ENCODE measurements at regions not wholly inside any gene's neighbourhood (a gene's known extent, or its start where the extent isn't known, plus 50 kb on each side); places are given as distances from the start of the nearest gene placed in this dataset.
"Not testable (repeated sequence)": the region's sequence is repeated elsewhere in the genome, so short reads cannot be mapped to it uniquely, and the experiment has no call there.

DNA sequence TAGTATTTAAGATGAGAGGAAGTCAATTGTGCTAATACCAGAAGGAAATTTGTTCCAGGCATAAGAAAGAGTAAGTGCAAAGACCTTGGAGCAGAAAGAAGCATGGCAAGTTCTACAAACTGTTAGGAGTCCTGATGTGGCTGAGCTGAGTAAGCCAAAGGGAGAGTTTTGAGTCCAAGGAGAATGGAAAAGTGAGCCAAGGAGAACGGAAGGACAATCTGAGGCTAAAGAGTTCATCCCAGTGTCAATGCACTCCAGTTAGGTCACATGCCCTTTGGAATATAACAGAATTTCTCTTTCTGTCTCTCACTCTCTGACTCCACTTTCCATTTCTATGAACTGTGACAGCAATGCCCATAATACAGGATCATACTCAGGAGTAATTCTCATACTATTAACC, 224.7 kb downstream of the CAAP1 start:
- Histone ChIP-seq H3K79me2 (ENCODE audit: control insufficient read depth, low read length) (no peaks in the 10 kb centered on the region), H3K9me2 (replicated peaks; ENCODE audit: control insufficient read depth, low read length) (no peaks in the 10 kb centered on the region), H3F3A (ENCODE audit: control insufficient read depth, insufficient read depth) (no peaks in the 10 kb centered on the region), H3K27me3 (ENCODE audit: control insufficient read depth, low read length) (no peaks in the 10 kb centered on the region), H3K4me3 (ENCODE audit: low read length) (no peak overlapping the region), H4K20me1 (ENCODE audit: control insufficient read depth, insufficient read depth, low read depth, low read length) (no peaks in the 10 kb centered on the region), H3K4me2 (ENCODE audit: low read length) (no peak overlapping the region), H3K36me3 (ENCODE audit: control insufficient read depth, low read length) (no peaks in the 10 kb centered on the region), H3K4me1 (ENCODE audit: control insufficient read depth, low read length) (peaks cover 11% of the 10 kb centered on the region), H3K9me3 (ENCODE audit: control insufficient read depth, insufficient read depth, low read length) (no peaks in the 10 kb centered on the region), H3K27ac (ENCODE audit: low read depth, low read length) (no peak overlapping the region)
- no peak for TF ChIP-seq EZH2phosphoT487 (IDR thresholded peaks at IDR 0.05; ENCODE audit: borderline replicate concordance, low read length)
- no peak for TF ChIP-seq CTCF (IDR thresholded peaks at IDR 0.05; ENCODE audit: low read depth, low read length, poor library complexity, severe bottlenecking)

- Histone ChIP-seq H3K4me1 (ENCODE audit: control insufficient read depth, low read length) (peaks cover 11% of the 10 kb centered on the region), H3K27me3 (ENCODE audit: control insufficient read depth, low read length) (no peaks in the 10 kb centered on the region), H3K9me2 (replicated peaks; ENCODE audit: control insufficient read depth, low read length) (no peaks in the 10 kb centered on the region), H3K9me3 (ENCODE audit: control insufficient read depth, insufficient read depth, low read length) (no peaks in the 10 kb centered on the region), H4K20me1 (ENCODE audit: control insufficient read depth, insufficient read depth, low read depth, low read length) (no peaks in the 10 kb centered on the region), H3K36me3 (ENCODE audit: control insufficient read depth, low read length) (no peaks in the 10 kb centered on the region), H3K79me2 (ENCODE audit: control insufficient read depth, low read length) (no peaks in the 10 kb centered on the region), H3K27ac (ENCODE audit: low read depth, low read length) (no peak overlapping the region), H3K4me3 (ENCODE audit: low read length) (no peak overlapping the region), H3F3A (ENCODE audit: control insufficient read depth, insufficient read depth) (no peaks in the 10 kb centered on the region), H3K4me2 (ENCODE audit: low read length) (0 out of 2 replicates have a peak overlapping the region, but pooled peaks have one; percentile 14)
- TF ChIP-seq EZH2phosphoT487 (IDR thresholded peaks at IDR 0.05; ENCODE audit: borderline replicate concordance, low read length) (no peak), CTCF (IDR thresholded peaks at IDR 0.05; ENCODE audit: low read depth, low read length, poor library complexity, severe bottlenecking) (no peak)
Measured at GRCh38 chr9:26665666-26666065, 226.9 kb downstream of the CAAP1 start.

DNA sequence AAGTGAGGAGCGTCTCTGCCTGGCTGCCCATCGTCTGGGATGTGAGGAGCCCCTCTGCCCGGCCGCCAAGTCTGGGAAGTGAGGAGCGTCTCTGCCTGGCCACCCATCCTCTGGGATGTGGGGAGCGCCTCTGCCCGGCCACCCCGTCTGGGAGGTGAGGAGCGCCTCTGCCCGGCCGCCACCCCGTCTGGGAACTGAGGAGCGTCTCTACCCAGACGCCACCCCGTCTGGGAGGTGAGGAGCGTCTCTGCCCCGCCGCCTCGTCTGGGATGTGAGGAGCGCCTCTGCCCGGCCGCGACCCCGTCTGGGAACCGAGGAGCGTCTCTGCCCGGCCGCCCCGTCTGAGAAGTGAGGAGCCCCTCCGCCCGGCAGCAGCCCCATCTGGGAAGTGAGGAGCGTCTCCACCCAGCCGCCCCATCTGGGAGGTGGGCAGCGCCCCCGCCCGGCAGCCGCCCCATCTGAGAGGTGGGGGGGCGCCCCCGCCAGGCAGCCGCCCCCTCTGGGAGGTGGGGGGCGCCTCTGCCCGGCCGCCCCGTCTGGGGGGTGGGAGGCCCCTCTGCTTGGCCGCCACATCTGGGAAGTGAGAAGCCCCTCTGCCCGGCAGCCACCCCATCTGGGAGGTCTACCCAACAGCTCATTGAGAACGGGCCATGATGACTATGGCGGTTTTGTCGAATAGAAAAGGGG, 228.4 kb downstream of the CAAP1 start:
- H3K9me3 ChIP-seq (ENCODE audit: control insufficient read depth, insufficient read depth, low read length); H4K20me1 ChIP-seq (ENCODE audit: control insufficient read depth, insufficient read depth, low read depth, low read length); H3K4me3 ChIP-seq (ENCODE audit: low read length); H3K27ac ChIP-seq (ENCODE audit: low read depth, low read length); H3K4me1 ChIP-seq (ENCODE audit: control insufficient read depth, low read length); H3K9me2 ChIP-seq (replicated peaks; ENCODE audit: control insufficient read depth, low read length); H3K36me3 ChIP-seq (ENCODE audit: control insufficient read depth, low read length); H3K27me3 ChIP-seq (ENCODE audit: control insufficient read depth, low read length); H3K4me2 ChIP-seq (ENCODE audit: low read length); H3K79me2 ChIP-seq (ENCODE audit: control insufficient read depth, low read length); H3F3A ChIP-seq (ENCODE audit: control insufficient read depth, insufficient read depth): not testable (repeated sequence)

- no peak overlapping the region for H3K4me3 ChIP-seq (ENCODE audit: low read length)
- H3F3A ChIP-seq (ENCODE audit: control insufficient read depth, insufficient read depth): no peaks in the 10 kb centered on the region
- H3K9me3 ChIP-seq (ENCODE audit: control insufficient read depth, insufficient read depth, low read length): no peaks in the 10 kb centered on the region
- H3K27me3 ChIP-seq (ENCODE audit: control insufficient read depth, low read length): no peaks in the 10 kb centered on the region
- H3K4me2 ChIP-seq (ENCODE audit: low read length): no peak overlapping the region
- TF ChIP-seq EZH2phosphoT487 (IDR thresholded peaks at IDR 0.05; ENCODE audit: borderline replicate concordance, low read length): no peak
- no peak for TF ChIP-seq CTCF (IDR thresholded peaks at IDR 0.05; ENCODE audit: low read depth, low read length, poor library complexity, severe bottlenecking)
- H3K36me3 ChIP-seq (ENCODE audit: control insufficient read depth, low read length): no peaks in the 10 kb centered on the region
- no peaks in the 10 kb centered on the region for H4K20me1 ChIP-seq (ENCODE audit: control insufficient read depth, insufficient read depth, low read depth, low read length)
- peaks cover 7% of the 10 kb centered on the region for H3K4me1 ChIP-seq (ENCODE audit: control insufficient read depth, low read length)
- no peak overlapping the region for H3K27ac ChIP-seq (ENCODE audit: low read depth, low read length)
- no peaks in the 10 kb centered on the region for H3K79me2 ChIP-seq (ENCODE audit: control insufficient read depth, low read length)
- H3K9me2 ChIP-seq (replicated peaks; ENCODE audit: control insufficient read depth, low read length): no peaks in the 10 kb centered on the region
Measured at GRCh38 chr9:26662476-26662875, 230.1 kb downstream of the CAAP1 start.
